ENCODE measurements at regions not wholly inside any gene's neighbourhood (a gene's known extent, or its start where the extent isn't known, plus 50 kb on each side); places are given as distances from the start of the nearest gene placed in this dataset.
"Not testable (repeated sequence)": the region's sequence is repeated elsewhere in the genome, so short reads cannot be mapped to it uniquely, and the experiment has no call there.

GRCh38 chr11:81331611-81332235 lies 1401.9 kb downstream of the FAM181B start:
- intact Hi-C loops (cut with DNase I), result no loop called here
- DNase-seq (ENCODE audit: low spot score), result no peak

GRCh38 chr11:81331088-81331487 lies 1402.6 kb downstream of the FAM181B start:
- DNase-seq (ENCODE audit: low spot score), result no peak
- intact Hi-C loops (cut with DNase I), result no loop called here

GRCh38 chr11:81303038-81303664 lies 1430.5 kb downstream of the FAM181B start:
- no peak for DNase-seq (ENCODE audit: low spot score)
- intact Hi-C loops (cut with DNase I), result no loop called here

- intact Hi-C loops (cut with DNase I), result no loop called here
Observed at GRCh38 chr11:81301166-81301830, 1432.4 kb downstream of the FAM181B start.

GRCh38 chr11:81286959-81287358 lies 1446.7 kb downstream of the FAM181B start:
- no peak for DNase-seq (ENCODE audit: low spot score)
- intact Hi-C loops (cut with DNase I), result no loop called here

More at GRCh38 chr11:81301166-81301830, 1432.4 kb downstream of the FAM181B start:
- DNase-seq (ENCODE audit: low spot score), result no peak

GRCh38 chr11:81286550-81286949 lies 1447.1 kb downstream of the FAM181B start:
- DNase-seq (ENCODE audit: low spot score), result no peak
- intact Hi-C loops (cut with DNase I), result no loop called here

- intact Hi-C loops (cut with DNase I); DNase-seq (ENCODE audit: low spot score): not testable (repeated sequence)
Observed at GRCh38 chr11:81280228-81280627, 1453.4 kb downstream of the FAM181B start.

GRCh38 chr11:81278991-81279390 lies 1454.7 kb downstream of the FAM181B start:
- no peak for DNase-seq (ENCODE audit: low spot score)
- intact Hi-C loops (cut with DNase I), result no loop called here

- intact Hi-C loops (cut with DNase I), result no loop called here
- no peak for DNase-seq (ENCODE audit: low spot score)
Observed at GRCh38 chr11:81270686-81271085, 1463.0 kb downstream of the FAM181B start.

GRCh38 chr11:81267246-81267645 lies 1466.4 kb downstream of the FAM181B start:
- no peak for DNase-seq (ENCODE audit: low spot score)
- intact Hi-C loops (cut with DNase I), result no loop called here

- no peak for DNase-seq (ENCODE audit: low spot score)
- intact Hi-C loops (cut with DNase I), result no loop called here
Observed at GRCh38 chr11:81259471-81259870, 1474.2 kb downstream of the FAM181B start.

GRCh38 chr11:81255895-81256294 lies 1477.8 kb downstream of the FAM181B start:
- intact Hi-C loops (cut with DNase I), result no loop called here

GRCh38 chr11:81253244-81253643 lies 1480.4 kb downstream of the FAM181B start:
- intact Hi-C loops (cut with DNase I), result no loop called here
- DNase-seq (ENCODE audit: low spot score), result no peak

More at GRCh38 chr11:81255895-81256294, 1477.8 kb downstream of the FAM181B start:
- DNase-seq (ENCODE audit: low spot score), result no peak

- DNase-seq (ENCODE audit: low spot score), result no peak
- intact Hi-C loops (cut with DNase I), result no loop called here
Observed at GRCh38 chr11:81246941-81247340, 1486.7 kb downstream of the FAM181B start.

- intact Hi-C loops (cut with DNase I), result no loop called here
- DNase-seq (ENCODE audit: low spot score), result no peak
Observed at GRCh38 chr11:81245791-81246190, 1487.9 kb downstream of the FAM181B start.

- DNase-seq (ENCODE audit: low spot score), result no peak
- intact Hi-C loops (cut with DNase I), result no loop called here
Observed at GRCh38 chr11:81241672-81242275, 1491.9 kb downstream of the FAM181B start.

GRCh38 chr11:81237139-81237538 lies 1496.5 kb downstream of the FAM181B start:
- intact Hi-C loops (cut with DNase I), result no loop called here
- DNase-seq (ENCODE audit: low spot score), result no peak

GRCh38 chr11:81227409-81227808 lies 1506.3 kb downstream of the FAM181B start:
- intact Hi-C loops (cut with DNase I); DNase-seq (ENCODE audit: low spot score): not testable (repeated sequence)

- DNase-seq (ENCODE audit: low spot score), result no peak
- intact Hi-C loops (cut with DNase I), result no loop called here
Observed at GRCh38 chr11:81224396-81224795, 1509.3 kb downstream of the FAM181B start.

GRCh38 chr11:81222491-81222890 lies 1511.2 kb downstream of the FAM181B start:
- intact Hi-C loops (cut with DNase I), result no loop called here
- no peak for DNase-seq (ENCODE audit: low spot score)
